SIG-M5 treated with dmso at 0.1 percent for 504 hours (cell line): ENCODE measurements at regions not wholly inside any gene's neighbourhood (a gene's known extent, or its start where the extent isn't known, plus 50 kb on each side); places are given as distances from the start of the nearest gene placed in this dataset.
"Not testable (repeated sequence)": the region's sequence is repeated elsewhere in the genome, so short reads cannot be mapped to it uniquely, and the experiment has no call there.

Source experiments
- DNase-seq: peaks from one replicate; lab custom pipeline; 2025; ENCODE audit not compliant: unreplicated experiment; lab: John Stamatoyannopoulos, UW

- DNase-seq: no peak
Observed at GRCh38 chr6:68071740-68072139, 563.3 kb upstream of the ADGRB3 start.

GRCh38 chr6:68069921-68070710, 565.0 kb upstream of the ADGRB3 start:
- no peak for DNase-seq

GRCh38 chr6:68059899-68060298, 575.2 kb upstream of the ADGRB3 start:
- DNase-seq: no peak

- DNase-seq: no peak
Observed at GRCh38 chr6:68059261-68059660, 575.8 kb upstream of the ADGRB3 start.

- DNase-seq: not testable (repeated sequence)
Observed at GRCh38 chr6:68056596-68056995, 578.5 kb upstream of the ADGRB3 start.

- DNase-seq: no peak
Observed at GRCh38 chr6:68054756-68055155, 580.3 kb upstream of the ADGRB3 start.

GRCh38 chr6:68053805-68054373, 581.2 kb upstream of the ADGRB3 start:
- DNase-seq: no peak

- DNase-seq: no peak
Observed at GRCh38 chr6:68052234-68052633, 582.8 kb upstream of the ADGRB3 start.

- DNase-seq: no peak
Observed at GRCh38 chr6:68049562-68049961, 585.5 kb upstream of the ADGRB3 start.

- DNase-seq: no peak
Observed at GRCh38 chr6:68046756-68047155, 588.3 kb upstream of the ADGRB3 start.

GRCh38 chr6:68046302-68046701, 588.8 kb upstream of the ADGRB3 start:
- no peak for DNase-seq

- DNase-seq: no peak
Observed at GRCh38 chr6:68045193-68045592, 589.9 kb upstream of the ADGRB3 start.

- DNase-seq: no peak
Observed at GRCh38 chr6:68044264-68044663, 590.8 kb upstream of the ADGRB3 start.

GRCh38 chr6:68043122-68043398, 592.0 kb upstream of the ADGRB3 start:
- no peak for DNase-seq

GRCh38 chr6:68042339-68043121, 592.6 kb upstream of the ADGRB3 start:
- DNase-seq: no peak

- DNase-seq: no peak
Observed at GRCh38 chr6:68040780-68041179, 594.3 kb upstream of the ADGRB3 start.

GRCh38 chr6:68040312-68040778, 594.7 kb upstream of the ADGRB3 start:
- DNase-seq: no peak

GRCh38 chr6:68039641-68040311, 595.3 kb upstream of the ADGRB3 start:
- no peak for DNase-seq

- DNase-seq: no peak
Observed at GRCh38 chr6:68038815-68039408, 596.2 kb upstream of the ADGRB3 start.

- no peak for DNase-seq
Observed at GRCh38 chr6:68032217-68032616, 602.9 kb upstream of the ADGRB3 start.

- DNase-seq: no peak
Observed at GRCh38 chr6:68031054-68031453, 604.0 kb upstream of the ADGRB3 start.
